ENCODE measurements at regions not wholly inside any gene's neighbourhood (a gene's known extent, or its start where the extent isn't known, plus 50 kb on each side); places are given as distances from the start of the nearest gene placed in this dataset.

DNA sequence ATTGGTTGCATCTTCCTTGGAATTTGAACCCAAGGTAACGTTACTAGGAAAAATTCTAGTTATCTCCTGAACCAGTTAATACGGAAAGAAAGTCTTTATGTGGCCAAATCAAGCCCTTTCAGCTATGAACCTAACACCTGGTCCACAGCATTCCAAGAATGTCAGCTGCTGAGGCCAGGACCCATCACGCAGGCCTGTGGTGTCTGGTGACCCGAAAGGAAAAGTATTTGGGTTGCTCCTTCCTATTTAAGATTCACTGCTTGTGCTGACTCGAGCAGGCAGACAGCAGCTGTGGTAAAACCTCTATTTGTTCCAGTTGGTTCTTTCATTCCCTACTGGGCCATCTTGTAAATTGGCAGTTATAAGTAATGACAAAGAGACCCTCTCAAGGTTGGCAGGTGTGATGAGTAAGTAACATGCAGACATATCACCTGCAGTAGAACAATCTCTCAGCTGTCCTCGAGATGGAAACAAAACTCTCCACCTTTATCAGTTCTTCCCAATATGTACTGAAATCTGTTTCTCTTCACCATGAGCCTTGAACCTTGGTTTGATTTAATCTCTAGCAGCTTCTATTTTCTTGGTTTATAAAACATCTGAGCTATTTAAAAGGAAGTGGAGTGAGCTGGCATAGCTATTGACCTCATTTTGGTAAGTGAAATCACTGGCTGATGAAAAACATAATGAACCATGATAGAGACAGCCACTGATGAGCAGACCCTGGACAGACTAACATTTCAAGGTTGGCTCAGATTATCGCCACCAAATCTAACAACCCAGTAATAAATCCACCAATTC is 182.1 kb upstream of the SMIM31 start:
- no peak for DNase-seq (ENCODE audit: low spot score)
- TF ChIP-seq, protein P1, sequence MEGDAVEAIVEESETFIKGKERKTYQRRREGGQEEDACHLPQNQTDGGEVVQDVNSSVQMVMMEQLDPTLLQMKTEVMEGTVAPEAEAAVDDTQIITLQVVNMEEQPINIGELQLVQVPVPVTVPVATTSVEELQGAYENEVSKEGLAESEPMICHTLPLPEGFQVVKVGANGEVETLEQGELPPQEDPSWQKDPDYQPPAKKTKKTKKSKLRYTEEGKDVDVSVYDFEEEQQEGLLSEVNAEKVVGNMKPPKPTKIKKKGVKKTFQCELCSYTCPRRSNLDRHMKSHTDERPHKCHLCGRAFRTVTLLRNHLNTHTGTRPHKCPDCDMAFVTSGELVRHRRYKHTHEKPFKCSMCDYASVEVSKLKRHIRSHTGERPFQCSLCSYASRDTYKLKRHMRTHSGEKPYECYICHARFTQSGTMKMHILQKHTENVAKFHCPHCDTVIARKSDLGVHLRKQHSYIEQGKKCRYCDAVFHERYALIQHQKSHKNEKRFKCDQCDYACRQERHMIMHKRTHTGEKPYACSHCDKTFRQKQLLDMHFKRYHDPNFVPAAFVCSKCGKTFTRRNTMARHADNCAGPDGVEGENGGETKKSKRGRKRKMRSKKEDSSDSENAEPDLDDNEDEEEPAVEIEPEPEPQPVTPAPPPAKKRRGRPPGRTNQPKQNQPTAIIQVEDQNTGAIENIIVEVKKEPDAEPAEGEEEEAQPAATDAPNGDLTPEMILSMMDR (IDR thresholded peaks at IDR 0.05; ENCODE audit: extremely low read depth, missing control alignments), result no peak

GRCh38 chr4:164572877-164573279 is 181.1 kb upstream of the SMIM31 start:
- no peak for DNase-seq (ENCODE audit: low spot score)
- TF ChIP-seq, protein P1 (IDR thresholded peaks at IDR 0.05; ENCODE audit: extremely low read depth, missing control alignments), result no peak

GRCh38 chr4:164575861-164576260 is 178.1 kb upstream of the SMIM31 start:
- TF ChIP-seq, protein P1 (IDR thresholded peaks at IDR 0.05; ENCODE audit: extremely low read depth, missing control alignments), result no peak
- DNase-seq (ENCODE audit: low spot score), result no peak

DNA sequence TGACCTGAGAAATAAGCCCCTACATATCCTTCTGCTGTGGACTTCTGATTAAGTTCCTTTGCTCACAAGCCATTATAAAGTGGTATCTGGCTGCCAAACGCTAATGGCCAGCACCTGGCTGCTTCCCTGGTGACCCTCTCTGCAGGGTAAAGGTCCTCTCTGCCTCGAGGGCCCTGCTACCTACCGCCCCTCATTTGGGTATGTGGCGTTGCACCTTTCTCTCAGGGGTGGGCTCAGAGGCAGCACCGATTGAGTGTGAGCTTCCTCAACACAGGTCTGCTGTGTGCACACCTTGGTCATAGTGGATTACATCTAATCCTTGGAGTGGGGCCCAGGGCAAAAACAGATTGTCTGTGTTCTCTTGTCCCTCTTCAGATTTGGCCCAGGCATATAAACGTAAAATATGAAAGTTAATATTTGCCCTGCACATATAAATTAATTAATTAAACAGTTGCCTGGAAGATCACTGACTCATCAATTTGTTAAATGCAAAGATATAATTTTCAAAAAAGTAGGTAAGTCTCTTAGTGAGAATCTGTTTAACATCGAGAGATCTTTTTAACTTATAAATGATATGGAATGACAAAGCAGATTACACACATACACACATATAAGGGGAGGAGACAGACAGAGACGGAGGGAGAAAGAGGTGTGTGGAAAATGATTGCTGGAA is 174.5 kb upstream of the SMIM31 start:
- TF ChIP-seq, protein P1 (IDR thresholded peaks at IDR 0.05; ENCODE audit: extremely low read depth, missing control alignments), result no peak
- no peak for DNase-seq (ENCODE audit: low spot score)

DNA sequence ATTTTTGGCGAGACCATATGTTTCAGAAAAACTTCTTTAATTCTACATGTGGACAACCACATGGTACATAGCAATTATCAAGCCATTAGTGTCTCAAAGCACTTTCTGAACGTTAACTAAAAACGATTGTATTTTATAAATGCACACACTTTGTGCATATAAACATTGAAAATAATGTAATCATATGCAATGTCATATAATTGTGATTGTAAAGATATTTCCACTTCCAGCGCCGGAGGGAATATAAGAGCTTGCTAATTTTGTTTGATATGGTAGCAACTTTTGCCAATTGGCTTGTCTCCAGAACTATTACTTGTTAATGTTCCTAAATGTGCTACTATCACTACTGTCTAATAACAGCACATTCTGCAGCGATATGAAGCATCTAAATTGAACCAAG is 162.3 kb upstream of the SMIM31 start:
- DNase-seq (ENCODE audit: low spot score), result no peak

GRCh38 chr4:164595751-164596150 is 158.2 kb upstream of the SMIM31 start:
- DNase-seq (ENCODE audit: low spot score), result no peak
- TF ChIP-seq, protein P1 (IDR thresholded peaks at IDR 0.05; ENCODE audit: extremely low read depth, missing control alignments), result no peak

More for the DNA sequence above, 162.3 kb upstream of the SMIM31 start:
- TF ChIP-seq, protein P1 (IDR thresholded peaks at IDR 0.05; ENCODE audit: extremely low read depth, missing control alignments), result no peak

- no peak for DNase-seq (ENCODE audit: low spot score)
- TF ChIP-seq, protein P1 (IDR thresholded peaks at IDR 0.05; ENCODE audit: extremely low read depth, missing control alignments), result no peak
Observed at GRCh38 chr4:164596318-164596878, 157.5 kb upstream of the SMIM31 start.
